ENCODE measurements at regions not wholly inside any gene's neighbourhood (a gene's known extent, or its start where the extent isn't known, plus 50 kb on each side); places are given as distances from the start of the nearest gene placed in this dataset.

- Histone ChIP-seq H3K79me2 (ENCODE audit: insufficient read depth, low read length) (no peaks in the 10 kb centered on the region), H2BK20ac (ENCODE audit: low read depth, low read length, poor library complexity, severe bottlenecking) (no peak overlapping the region), H3K79me1 (ENCODE audit: insufficient read depth, low read depth, low read length, poor library complexity, severe bottlenecking) (no peaks in the 10 kb centered on the region), H3K56ac (ENCODE audit: insufficient read length, low read depth, low read length) (no peak overlapping the region), H3K4me2 (ENCODE audit: insufficient read depth, insufficient read length, low read length) (no peak overlapping the region), H2BK120ac (ENCODE audit: low read depth, low read length, poor library complexity, severe bottlenecking) (no peak overlapping the region), H2AK5ac (ENCODE audit: insufficient read length, low read length) (no peak overlapping the region), H3K9ac (ENCODE audit: extremely low read depth, insufficient read length, low read length) (no peak overlapping the region), H2BK5ac (ENCODE audit: insufficient read length, low read length) (no peak overlapping the region), H3K18ac (ENCODE audit: insufficient read length, low read depth, low read length) (no peak overlapping the region), H3T11ph (ENCODE audit: low read length) (no peak overlapping the region), H4K8ac (replicated peaks; ENCODE audit: insufficient read length, low read depth, low read length) (no peak overlapping the region), H3K27ac (ENCODE audit: insufficient read length, low read depth, low read length) (no peak overlapping the region), H3K27me3 (ENCODE audit: insufficient read depth, low read length) (no peaks in the 10 kb centered on the region), H2AFZ (ENCODE audit: low read length) (no peak overlapping the region), H3K4me1 (ENCODE audit: insufficient read depth, low read length) (no peaks in the 10 kb centered on the region), H3K23ac (ENCODE audit: insufficient read length, low read depth, low read length) (no peak overlapping the region), H2BK12ac (ENCODE audit: insufficient read length, low read depth, low read length) (no peak overlapping the region), H3K4ac (ENCODE audit: low read depth, low read length) (no peak overlapping the region), H4K5ac (ENCODE audit: insufficient read length, low read depth, low read length) (no peak overlapping the region), H3K9me3 (ENCODE audit: control insufficient read depth, low read depth, low read length) (no peaks in the 10 kb centered on the region), H4K91ac (ENCODE audit: insufficient read length, low read depth, low read length) (no peak overlapping the region), H3K14ac (ENCODE audit: insufficient read depth, low read length) (no peak overlapping the region), H3K23me2 (ENCODE audit: insufficient read length, low read depth, low read length, poor library complexity, severe bottlenecking) (no peaks in the 10 kb centered on the region), H4K20me1 (ENCODE audit: control insufficient read depth, insufficient read depth, insufficient read length) (no peaks in the 10 kb centered on the region), H2BK15ac (ENCODE audit: low read depth, low read length) (no peak overlapping the region)
- H3K27ac Mint-ChIP-seq = no peak overlapping the region
- DNase-seq = no peak
- no peaks in the 10 kb centered on the region for H3K27me3 Mint-ChIP-seq (ENCODE audit: low read depth)
- peaks cover 0 to 10% of the 10 kb centered on the region in 2 experiments; a peak in 2 of 5 replicates for H3K9me3 Mint-ChIP-seq
- no peaks in the 10 kb centered on the region for H3K4me1 Mint-ChIP-seq
- peaks cover 0 to 7% (median 1%) of the 10 kb centered on the region in 3 experiments; a peak in 1 of 7 replicates for H3K36me3 Mint-ChIP-seq (ENCODE audit: insufficient read depth in 1 of 3, low read depth in 3 of 3)
- no peak overlapping the region for H3K4me3 Mint-ChIP-seq
- TF ChIP-seq, protein P1, sequence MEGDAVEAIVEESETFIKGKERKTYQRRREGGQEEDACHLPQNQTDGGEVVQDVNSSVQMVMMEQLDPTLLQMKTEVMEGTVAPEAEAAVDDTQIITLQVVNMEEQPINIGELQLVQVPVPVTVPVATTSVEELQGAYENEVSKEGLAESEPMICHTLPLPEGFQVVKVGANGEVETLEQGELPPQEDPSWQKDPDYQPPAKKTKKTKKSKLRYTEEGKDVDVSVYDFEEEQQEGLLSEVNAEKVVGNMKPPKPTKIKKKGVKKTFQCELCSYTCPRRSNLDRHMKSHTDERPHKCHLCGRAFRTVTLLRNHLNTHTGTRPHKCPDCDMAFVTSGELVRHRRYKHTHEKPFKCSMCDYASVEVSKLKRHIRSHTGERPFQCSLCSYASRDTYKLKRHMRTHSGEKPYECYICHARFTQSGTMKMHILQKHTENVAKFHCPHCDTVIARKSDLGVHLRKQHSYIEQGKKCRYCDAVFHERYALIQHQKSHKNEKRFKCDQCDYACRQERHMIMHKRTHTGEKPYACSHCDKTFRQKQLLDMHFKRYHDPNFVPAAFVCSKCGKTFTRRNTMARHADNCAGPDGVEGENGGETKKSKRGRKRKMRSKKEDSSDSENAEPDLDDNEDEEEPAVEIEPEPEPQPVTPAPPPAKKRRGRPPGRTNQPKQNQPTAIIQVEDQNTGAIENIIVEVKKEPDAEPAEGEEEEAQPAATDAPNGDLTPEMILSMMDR (conservative IDR thresholded peaks at IDR 0.05) = no peak
Observed at GRCh38 chr12:28699029-28699428, 450.0 kb upstream of the FAR2 start.

All from H9 (cell line).